H9 (cell line): ENCODE measurements at regions not wholly inside any gene's neighbourhood (a gene's known extent, or its start where the extent isn't known, plus 50 kb on each side); places are given as distances from the start of the nearest gene placed in this dataset.
"Not testable (repeated sequence)": the region's sequence is repeated elsewhere in the genome, so short reads cannot be mapped to it uniquely, and the experiment has no call there.

Source experiments
- DNase-seq: peaks from one replicate; pipeline ENCODE4 v3.0.0-alpha.2; 2017
- H2AFZ ChIP-seq: one replicate; pipeline ENCODE4 v1.6.1; 2013; ENCODE audit warnings: mild to moderate bottlenecking, low read length, control low read depth, moderate library complexity
- H2AK5ac ChIP-seq: 2 replicates; pipeline ENCODE4 v1.6.1; 2013; ENCODE audit warnings: low read length, control low read depth, mixed read lengths; ENCODE audit not compliant: insufficient read length
- H2BK120ac ChIP-seq: one replicate; pipeline ENCODE4 v1.6.1; 2013; ENCODE audit warnings: low read depth, mild to moderate bottlenecking, low read length, control low read depth, inconsistent platforms; ENCODE audit not compliant: poor library complexity, severe bottlenecking
- H2BK12ac ChIP-seq: 2 replicates; pipeline ENCODE4 v1.6.1; 2013; ENCODE audit warnings: low read length, control low read depth, mixed read lengths, low read depth; ENCODE audit not compliant: insufficient read length
- H2BK15ac ChIP-seq: 2 replicates; pipeline ENCODE4 v1.6.1; 2013; ENCODE audit warnings: low read depth, low read length, control low read depth
- H2BK20ac ChIP-seq: one replicate; pipeline ENCODE4 v1.6.1; 2013; ENCODE audit warnings: low read depth, mild to moderate bottlenecking, low read length, control low read depth, inconsistent platforms; ENCODE audit not compliant: poor library complexity, severe bottlenecking
- H2BK5ac ChIP-seq: 2 replicates; pipeline ENCODE4 v1.6.1; 2013; ENCODE audit warnings: low read length, control low read depth, mixed read lengths; ENCODE audit not compliant: insufficient read length
- H3K14ac ChIP-seq: 2 replicates; pipeline ENCODE4 v1.6.1; 2013; ENCODE audit warnings: low read length, control low read depth; ENCODE audit not compliant: insufficient read depth
- H3K18ac ChIP-seq: 2 replicates; pipeline ENCODE4 v1.6.1; 2013; ENCODE audit warnings: low read depth, mild to moderate bottlenecking, mixed read lengths, low read length, control low read depth; ENCODE audit not compliant: insufficient read length
- H3K23ac ChIP-seq: 2 replicates; pipeline ENCODE4 v1.6.1; 2013; ENCODE audit warnings: low read length, control low read depth, mixed read lengths, low read depth; ENCODE audit not compliant: insufficient read length
- H3K23me2 ChIP-seq: 2 replicates; pipeline ENCODE4 v1.6.1; 2013; ENCODE audit warnings: low read depth, mild to moderate bottlenecking, mixed read lengths, low read length, control low read depth; ENCODE audit not compliant: insufficient read length, poor library complexity, severe bottlenecking
- H3K27ac ChIP-seq: 2 replicates; pipeline ENCODE4 v1.5.1; 2013; ENCODE audit warnings: low read length, control low read depth, mixed read lengths, low read depth; ENCODE audit not compliant: insufficient read length
- H3K27me3 ChIP-seq: 2 replicates; pipeline ENCODE4 v1.6.1; 2013; ENCODE audit warnings: low read length, control low read depth, inconsistent platforms; ENCODE audit not compliant: insufficient read depth
- H3K4ac ChIP-seq: 2 replicates; pipeline ENCODE4 v1.6.1; 2013; ENCODE audit warnings: low read depth, mild to moderate bottlenecking, control low read depth, inconsistent platforms, low read length, moderate library complexity
- H3K4me1 ChIP-seq: 2 replicates; pipeline ENCODE4 v1.6.1; 2013; ENCODE audit warnings: low read length, control low read depth, inconsistent platforms; ENCODE audit not compliant: insufficient read depth
- H3K4me2 ChIP-seq: 2 replicates; pipeline ENCODE4 v1.6.1; 2013; ENCODE audit warnings: low read length, control low read depth, mixed read lengths; ENCODE audit not compliant: insufficient read length, insufficient read depth
- H3K56ac ChIP-seq: 2 replicates; pipeline ENCODE4 v1.6.1; 2013; ENCODE audit warnings: low read depth, mild to moderate bottlenecking, mixed read lengths, low read length, control low read depth; ENCODE audit not compliant: insufficient read length
- H3K79me1 ChIP-seq: 2 replicates; pipeline ENCODE4 v1.6.1; 2013; ENCODE audit warnings: low read depth, mild to moderate bottlenecking, moderate library complexity, low read length, control low read depth, inconsistent platforms; ENCODE audit not compliant: insufficient read depth, poor library complexity, severe bottlenecking
- H3K79me2 ChIP-seq: 2 replicates; pipeline ENCODE4 v1.6.1; 2013; ENCODE audit warnings: low read length, control low read depth, inconsistent platforms; ENCODE audit not compliant: insufficient read depth
- H3K9ac ChIP-seq: 2 replicates; pipeline ENCODE4 v1.6.1; 2013; ENCODE audit warnings: low read length, control low read depth, mixed read lengths; ENCODE audit not compliant: insufficient read length; ENCODE audit errors: extremely low read depth
- H3K9me3 ChIP-seq: one replicate; pipeline ENCODE4 v1.6.1; 2013; ENCODE audit warnings: low read depth, low read length, inconsistent platforms; ENCODE audit not compliant: control insufficient read depth
- H3T11ph ChIP-seq: one replicate; pipeline ENCODE4 v1.6.1; 2013; ENCODE audit warnings: mild to moderate bottlenecking, low read length, control low read depth, inconsistent platforms
- H4K20me1 ChIP-seq: one replicate; pipeline ENCODE4 v1.6.1; 2013; ENCODE audit not compliant: control insufficient read depth, insufficient read length, insufficient read depth
- H4K5ac ChIP-seq: 2 replicates; pipeline ENCODE4 v1.6.1; 2013; ENCODE audit warnings: low read depth, mild to moderate bottlenecking, mixed read lengths, low read length, control low read depth; ENCODE audit not compliant: insufficient read length
- H4K8ac ChIP-seq: replicated peaks from 2 replicates; pipeline ENCODE4 v1.6.1; 2013; ENCODE audit warnings: low read length, control low read depth, mixed read lengths, low read depth; ENCODE audit not compliant: insufficient read length
- H4K91ac ChIP-seq: 2 replicates; pipeline ENCODE4 v1.6.1; 2013; ENCODE audit warnings: low read depth, mild to moderate bottlenecking, moderate library complexity, mixed read lengths, low read length, control low read depth; ENCODE audit not compliant: insufficient read length
- H3K27ac Mint-ChIP-seq, 3 experiments: 2 replicates in 2 of 3; 3 replicates in 1 of 3; pipeline ENCODE4 v1.8.0; 2020 to 2021; ENCODE audit warnings: mixed read lengths in 3 of 3, mild to moderate bottlenecking in 1 of 3, moderate library complexity in 1 of 3
- H3K27me3 Mint-ChIP-seq: 2 replicates; pipeline ENCODE4 v1.8.0; 2021; ENCODE audit warnings: low read depth, mild to moderate bottlenecking, moderate library complexity, mixed read lengths
- H3K36me3 Mint-ChIP-seq, 3 experiments: 2 replicates in 2 of 3; 3 replicates in 1 of 3; pipeline ENCODE4 v1.8.0; 2020 to 2021; ENCODE audit warnings: low read depth in 3 of 3, mixed read lengths in 3 of 3; ENCODE audit not compliant: insufficient read depth in 1 of 3
- H3K4me1 Mint-ChIP-seq, 2 experiments: 2 replicates each; pipeline ENCODE4 v1.8.0; 2020; ENCODE audit warnings: mixed read lengths in 2 of 2
- H3K4me3 Mint-ChIP-seq, 2 experiments: 2 replicates in 1 of 2; 3 replicates in 1 of 2; pipeline ENCODE4 v1.8.0; 2020 to 2021; ENCODE audit warnings: mild to moderate bottlenecking in 2 of 2, mixed read lengths in 2 of 2, moderate library complexity in 1 of 2
- H3K9me3 Mint-ChIP-seq, 2 experiments: 2 replicates in 1 of 2; 3 replicates in 1 of 2; pipeline ENCODE4 v1.8.0; 2020; ENCODE audit warnings: mild to moderate bottlenecking in 2 of 2, mixed read lengths in 2 of 2, moderate library complexity in 1 of 2
- WGBS: extraction: QIAGEN DNeasy Blood & Tissue Kit; methylation state at CpG from one replicate; pipeline ENCODE4 v1.1.7; 2013; ENCODE audit warnings: missing lambda C conversion rate, low lambda C conversion rate, mixed read lengths; ENCODE audit not compliant: insufficient read length; ENCODE audit errors: extremely low coverage; 5-methylcytosine and 5-hydroxymethylcytosine counted together

DNA sequence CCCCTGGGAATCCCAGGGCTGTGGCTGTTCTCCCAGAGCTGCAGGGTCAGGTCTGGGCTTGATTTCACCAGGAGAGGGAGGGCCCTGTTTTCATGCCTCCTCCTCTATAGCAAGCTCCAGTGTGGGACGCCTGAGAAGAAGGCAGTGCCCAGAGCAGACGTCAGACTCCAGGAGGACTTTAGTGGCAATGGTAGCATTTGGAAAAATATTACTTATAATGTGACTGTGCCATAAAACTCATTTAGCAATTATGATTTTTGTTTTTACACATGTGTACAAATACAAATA, 830.2 kb downstream of the TMEM121 start:
- not testable (repeated sequence) for H4K5ac ChIP-seq, H3K23me2 ChIP-seq, H3K4me3 Mint-ChIP-seq, H2BK5ac ChIP-seq, H4K91ac ChIP-seq, H3K14ac ChIP-seq, H2AK5ac ChIP-seq, H3K27me3 Mint-ChIP-seq, H3K23ac ChIP-seq, H3K79me2 ChIP-seq, H3K27ac ChIP-seq, H2AFZ ChIP-seq, H3K4me1 Mint-ChIP-seq, H3K4ac ChIP-seq, H3K56ac ChIP-seq, H2BK12ac ChIP-seq, H2BK120ac ChIP-seq, H3K4me1 ChIP-seq, H4K20me1 ChIP-seq, H2BK15ac ChIP-seq, H3K9ac ChIP-seq, H3T11ph ChIP-seq, H3K18ac ChIP-seq, H4K8ac ChIP-seq, H3K27me3 ChIP-seq, H2BK20ac ChIP-seq, H3K4me2 ChIP-seq, H3K79me1 ChIP-seq, DNase-seq, H3K27ac Mint-ChIP-seq
- Mint-ChIP-seq H3K9me3 (peaks cover 16 to 71% of the 10 kb centered on the region in 2 experiments), H3K36me3 (peaks cover 29 to 59% (median 36%) of the 10 kb centered on the region in 3 experiments)
- no CpG with 5 or more reads among the region's 2 CpGs for WGBS
- H3K9me3 ChIP-seq = peaks cover 73% of the 10 kb centered on the region

DNA sequence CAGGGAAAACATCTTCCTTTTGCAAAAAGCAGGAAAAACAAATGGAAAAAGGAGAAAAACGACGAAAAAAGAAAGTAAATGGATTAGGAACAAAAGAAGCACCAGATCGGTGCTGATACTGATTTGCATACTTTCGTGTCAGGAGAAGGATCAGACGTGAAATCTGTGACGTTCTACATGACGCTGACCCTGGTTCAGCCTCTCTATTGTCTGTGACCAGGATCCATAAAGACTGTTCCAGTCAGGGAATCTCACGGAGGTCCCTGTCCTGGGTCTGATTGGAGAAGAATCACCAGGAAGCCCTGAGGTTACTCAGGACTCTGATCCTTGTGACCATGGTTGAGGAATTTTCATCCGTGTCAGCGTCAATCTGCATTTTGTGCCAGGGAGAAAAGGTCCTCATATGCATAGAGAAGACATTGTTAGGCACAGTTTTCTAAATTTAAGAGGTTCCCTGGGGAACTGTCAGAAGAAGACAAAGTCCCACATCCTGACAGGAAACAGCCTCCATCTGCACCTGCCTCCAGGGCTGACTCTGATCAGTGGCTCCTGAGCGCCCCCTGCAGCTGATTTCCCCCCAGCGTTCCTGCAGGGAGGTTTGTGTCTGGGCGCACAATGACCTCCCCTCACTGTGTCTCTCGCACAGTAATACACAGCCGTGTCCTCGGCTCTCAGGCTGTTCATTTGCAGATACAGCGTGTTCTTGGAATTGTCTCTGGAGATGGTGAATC, 832.9 kb downstream of the TMEM121 start:
- H3K9ac ChIP-seq, H3T11ph ChIP-seq, DNase-seq, H4K8ac ChIP-seq, H3K27me3 ChIP-seq, H2BK20ac ChIP-seq, H3K14ac ChIP-seq, H2BK12ac ChIP-seq, H4K91ac ChIP-seq, H3K4me1 ChIP-seq, H3K23me2 ChIP-seq, H3K27ac Mint-ChIP-seq, H2AFZ ChIP-seq, H3K23ac ChIP-seq, H3K27me3 Mint-ChIP-seq, H3K79me1 ChIP-seq, H2AK5ac ChIP-seq, H3K56ac ChIP-seq, H3K4me1 Mint-ChIP-seq, H3K4ac ChIP-seq, H3K79me2 ChIP-seq, H4K5ac ChIP-seq, H3K18ac ChIP-seq, H3K4me2 ChIP-seq, H2BK120ac ChIP-seq, H2BK15ac ChIP-seq, H3K4me3 Mint-ChIP-seq, H3K27ac ChIP-seq, H2BK5ac ChIP-seq, H4K20me1 ChIP-seq: not testable (repeated sequence)
- no CpG with 5 or more reads among the region's 17 CpGs for WGBS
- Mint-ChIP-seq H3K9me3 (peaks cover 35 to 60% of the 10 kb centered on the region in 2 experiments), H3K36me3 (peaks cover 29 to 44% (median 30%) of the 10 kb centered on the region in 3 experiments)
- peaks cover 55% of the 10 kb centered on the region for H3K9me3 ChIP-seq
